ENCODE measurements at regions not wholly inside any gene's neighbourhood (a gene's known extent, or its start where the extent isn't known, plus 50 kb on each side); places are given as distances from the start of the nearest gene placed in this dataset.

DNA sequence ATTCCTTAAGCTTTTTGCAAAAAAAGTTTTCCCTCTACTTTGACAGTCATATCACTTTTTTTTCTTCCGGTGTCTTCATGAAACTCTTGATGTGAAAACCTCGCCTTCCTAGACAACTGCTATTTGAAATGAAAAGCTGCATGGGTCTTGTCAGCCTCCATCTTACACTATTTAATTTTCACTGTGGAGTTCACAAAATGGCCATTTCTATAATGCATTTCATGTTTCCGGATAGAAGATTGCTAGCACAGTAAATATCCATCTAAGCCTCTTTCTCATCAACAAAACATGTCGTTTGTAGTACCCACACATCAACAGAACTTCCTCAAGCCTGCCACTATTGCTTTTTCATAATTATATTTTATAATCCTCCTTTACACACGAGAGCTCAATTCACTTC, 204.9 kb upstream of the ID4 start:
- Histone ChIP-seq H3K9me2 (ENCODE audit: insufficient read depth) (no peaks in the 10 kb centered on the region), H3K4me3 (replicated peaks in 1 of 2; ENCODE audit: low read depth in 1 of 2, low read length in 2 of 2) (no peak overlapping the region)

More for the DNA sequence above, 204.9 kb upstream of the ID4 start:
- no peak overlapping the region for H3K4me2 ChIP-seq (ENCODE audit: low read length)
- no peaks in the 10 kb centered on the region for H3K4me1 ChIP-seq (ENCODE audit: control insufficient read depth in 1 of 2, insufficient read depth in 2 of 2, low read length in 2 of 2)
- H3K79me2 ChIP-seq (ENCODE audit: insufficient read depth, low read length), result no peaks in the 10 kb centered on the region
- RAD21 ChIA-PET (ENCODE audit: low non-redundant PET in 1 of 2, low total read pairs in 2 of 2, uncharacterized antibody in 2 of 2, unreplicated experiment in 2 of 2), result no interaction called here
- DNase-seq (ENCODE audit: low read depth, low spot score) (no peak), ATAC-seq (no peak)
- no peak overlapping the region for H3K27ac ChIP-seq (ENCODE audit: low read depth, low read length)
- POLR2A ChIA-PET, result no interaction called here
- intact Hi-C loops (cut with micrococcal nuclease), result no loop called here
- no peaks in the 10 kb centered on the region for H3K36me3 ChIP-seq (ENCODE audit: control insufficient read depth in 1 of 2, insufficient read depth in 2 of 2, low read length in 2 of 2)
- BruUV-seq (replicated peaks), result no TSS peak
- no peaks in the 10 kb centered on the region for H4K20me1 ChIP-seq (ENCODE audit: insufficient read depth)
- CTCF ChIA-PET, result no interaction called here
- no peaks in the 10 kb centered on the region for H3K9me3 ChIP-seq (ENCODE audit: control insufficient read depth in 1 of 2, insufficient read depth in 1 of 2, low read depth in 1 of 2, low read length in 2 of 2)
- H2AFZ ChIP-seq (ENCODE audit: low read depth, low read length, poor library complexity, severe bottlenecking), result no peak overlapping the region
- TF ChIP-seq POLR2AphosphoS5 (IDR thresholded peaks at IDR 0.05; ENCODE audit: low read depth, low read length) (no peak), EGR1 (IDR thresholded peaks at IDR 0.05; ENCODE audit: low read depth) (no peak), ZFX (IDR thresholded peaks at IDR 0.05) (no peak), SRF (IDR thresholded peaks at IDR 0.05; ENCODE audit: low read depth) (no peak), SIN3A (IDR thresholded peaks at IDR 0.05; ENCODE audit: low read depth) (no peak), YY1 (IDR thresholded peaks at IDR 0.05; ENCODE audit: extremely low read depth, insufficient replicate concordance, low read depth, low read length) (no peak), POLR2A (IDR thresholded peaks at IDR 0.05; ENCODE audit: borderline replicate concordance, extremely low read depth, insufficient read depth, insufficient read length) (no peak), CBX3 (IDR thresholded peaks at IDR 0.05; ENCODE audit: low read depth) (no peak)
- TF ChIP-seq, protein P1, sequence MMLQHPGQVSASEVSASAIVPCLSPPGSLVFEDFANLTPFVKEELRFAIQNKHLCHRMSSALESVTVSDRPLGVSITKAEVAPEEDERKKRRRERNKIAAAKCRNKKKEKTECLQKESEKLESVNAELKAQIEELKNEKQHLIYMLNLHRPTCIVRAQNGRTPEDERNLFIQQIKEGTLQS (IDR thresholded peaks at IDR 0.05), result no peak
- TF ChIP-seq, protein P2, sequence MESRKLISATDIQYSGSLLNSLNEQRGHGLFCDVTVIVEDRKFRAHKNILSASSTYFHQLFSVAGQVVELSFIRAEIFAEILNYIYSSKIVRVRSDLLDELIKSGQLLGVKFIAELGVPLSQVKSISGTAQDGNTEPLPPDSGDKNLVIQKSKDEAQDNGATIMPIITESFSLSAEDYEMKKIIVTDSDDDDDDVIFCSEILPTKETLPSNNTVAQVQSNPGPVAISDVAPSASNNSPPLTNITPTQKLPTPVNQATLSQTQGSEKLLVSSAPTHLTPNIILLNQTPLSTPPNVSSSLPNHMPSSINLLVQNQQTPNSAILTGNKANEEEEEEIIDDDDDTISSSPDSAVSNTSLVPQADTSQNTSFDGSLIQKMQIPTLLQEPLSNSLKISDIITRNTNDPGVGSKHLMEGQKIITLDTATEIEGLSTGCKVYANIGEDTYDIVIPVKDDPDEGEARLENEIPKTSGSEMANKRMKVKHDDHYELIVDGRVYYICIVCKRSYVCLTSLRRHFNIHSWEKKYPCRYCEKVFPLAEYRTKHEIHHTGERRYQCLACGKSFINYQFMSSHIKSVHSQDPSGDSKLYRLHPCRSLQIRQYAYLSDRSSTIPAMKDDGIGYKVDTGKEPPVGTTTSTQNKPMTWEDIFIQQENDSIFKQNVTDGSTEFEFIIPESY (IDR thresholded peaks at IDR 0.05; ENCODE audit: extremely low read depth, insufficient replicate concordance, low read length), result no peak
- TF ChIP-seq, protein P3, sequence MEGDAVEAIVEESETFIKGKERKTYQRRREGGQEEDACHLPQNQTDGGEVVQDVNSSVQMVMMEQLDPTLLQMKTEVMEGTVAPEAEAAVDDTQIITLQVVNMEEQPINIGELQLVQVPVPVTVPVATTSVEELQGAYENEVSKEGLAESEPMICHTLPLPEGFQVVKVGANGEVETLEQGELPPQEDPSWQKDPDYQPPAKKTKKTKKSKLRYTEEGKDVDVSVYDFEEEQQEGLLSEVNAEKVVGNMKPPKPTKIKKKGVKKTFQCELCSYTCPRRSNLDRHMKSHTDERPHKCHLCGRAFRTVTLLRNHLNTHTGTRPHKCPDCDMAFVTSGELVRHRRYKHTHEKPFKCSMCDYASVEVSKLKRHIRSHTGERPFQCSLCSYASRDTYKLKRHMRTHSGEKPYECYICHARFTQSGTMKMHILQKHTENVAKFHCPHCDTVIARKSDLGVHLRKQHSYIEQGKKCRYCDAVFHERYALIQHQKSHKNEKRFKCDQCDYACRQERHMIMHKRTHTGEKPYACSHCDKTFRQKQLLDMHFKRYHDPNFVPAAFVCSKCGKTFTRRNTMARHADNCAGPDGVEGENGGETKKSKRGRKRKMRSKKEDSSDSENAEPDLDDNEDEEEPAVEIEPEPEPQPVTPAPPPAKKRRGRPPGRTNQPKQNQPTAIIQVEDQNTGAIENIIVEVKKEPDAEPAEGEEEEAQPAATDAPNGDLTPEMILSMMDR (IDR thresholded peaks at IDR 0.05 in 2 of 3, conservative IDR thresholded peaks at IDR 0.05 in 1 of 3; ENCODE audit: borderline replicate concordance in 1 of 3, insufficient read depth in 1 of 3, low read depth in 2 of 3, low read length in 2 of 3), result no peak
- H3K9ac ChIP-seq (ENCODE audit: low read length), result no peak overlapping the region
- H3K27me3 ChIP-seq (ENCODE audit: insufficient read depth, low read length), result no peaks in the 10 kb centered on the region
